RWPE2 (cell line): ENCODE measurements at regions not wholly inside any gene's neighbourhood (a gene's known extent, or its start where the extent isn't known, plus 50 kb on each side); places are given as distances from the start of the nearest gene placed in this dataset.

Source experiments
- ATAC-seq: fragments of 200-7000 bp; cut with Tn5 transposase; 3 replicates; pipeline ENCODE4 v1.9.1; 2021; ENCODE audit warnings: low read depth
- DNase-seq: peaks from one replicate; pipeline ENCODE4 v3.0.0-alpha.2; 2020; ENCODE audit warnings: low spot score
- H3K27ac ChIP-seq: fragments of 450-650 bp; 2 replicates; pipeline ENCODE4 v1.5.1; 2017; ENCODE audit warnings: mild to moderate bottlenecking; ENCODE audit not compliant: poor library complexity, severe bottlenecking
- H3K27me3 ChIP-seq: fragments of 250-450 bp; sonication (Bioruptor Pico); 2 replicates; pipeline ENCODE4 v1.5.1; 2021; ENCODE audit warnings: mild to moderate bottlenecking, moderate library complexity; ENCODE audit not compliant: insufficient read depth, poor library complexity, severe bottlenecking
- H3K36me3 ChIP-seq: fragments of 250-450 bp; sonication (Bioruptor Pico); 2 replicates; pipeline ENCODE4 v1.5.1; 2020; ENCODE audit warnings: low read depth, mild to moderate bottlenecking, moderate library complexity
- H3K4me1 ChIP-seq: fragments of 250-450 bp; sonication (Bioruptor Pico); 2 replicates; pipeline ENCODE4 v1.5.1; 2021; ENCODE audit warnings: mild to moderate bottlenecking, moderate library complexity; ENCODE audit not compliant: insufficient read depth, poor library complexity, severe bottlenecking
- H3K4me3 ChIP-seq: fragments of 250-450 bp; sonication (Bioruptor Pico); 2 replicates; pipeline ENCODE4 v1.5.1; 2021; ENCODE audit warnings: mild to moderate bottlenecking, moderate library complexity; ENCODE audit not compliant: severe bottlenecking
- H3K9me3 ChIP-seq: fragments of 250-450 bp; sonication (Bioruptor Pico); 2 replicates; pipeline ENCODE4 v1.5.1; 2021; ENCODE audit warnings: mild to moderate bottlenecking, moderate library complexity; ENCODE audit not compliant: severe bottlenecking
- CTCF ChIP-seq: fragments of 450-650 bp; IDR thresholded peaks from one replicate; pipeline ENCODE4 v1.5.1; 2017; ENCODE audit warnings: mild to moderate bottlenecking, moderate library complexity; ENCODE audit not compliant: poor library complexity, severe bottlenecking

GRCh38 chr1:219269171-219269570 lies 95.5 kb downstream of the LYPLAL1 start:
- no peak for ATAC-seq
- no peak for DNase-seq
- Histone ChIP-seq H3K9me3 (no peaks in the 10 kb centered on the region), H3K4me1 (no peaks in the 10 kb centered on the region), H3K4me3 (no peak overlapping the region), H3K27me3 (no peaks in the 10 kb centered on the region), H3K27ac (no peak overlapping the region), H3K36me3 (no peaks in the 10 kb centered on the region)
- TF ChIP-seq CTCF = no peak

GRCh38 chr1:219266524-219266923 lies 92.8 kb downstream of the LYPLAL1 start:
- TF ChIP-seq CTCF = no peak
- Histone ChIP-seq H3K4me3 (no peak overlapping the region), H3K4me1 (no peaks in the 10 kb centered on the region), H3K36me3 (no peaks in the 10 kb centered on the region), H3K27me3 (no peaks in the 10 kb centered on the region), H3K27ac (no peak overlapping the region), H3K9me3 (no peaks in the 10 kb centered on the region)
- ATAC-seq = no peak
- DNase-seq = no peak

- TF ChIP-seq CTCF = no peak
- Histone ChIP-seq H3K9me3 (no peaks in the 10 kb centered on the region), H3K4me3 (no peak overlapping the region), H3K27ac (no peak overlapping the region), H3K4me1 (no peaks in the 10 kb centered on the region), H3K36me3 (no peaks in the 10 kb centered on the region), H3K27me3 (no peaks in the 10 kb centered on the region)
- ATAC-seq (no peak), DNase-seq (no peak)
These were observed 91.4 kb downstream of the LYPLAL1 start for GRCh38 chr1:219265026-219265515.

GRCh38 chr1:219264561-219264960 lies 90.9 kb downstream of the LYPLAL1 start:
- H3K27me3 ChIP-seq = no peaks in the 10 kb centered on the region
- no peak for TF ChIP-seq CTCF
- H3K36me3 ChIP-seq = no peaks in the 10 kb centered on the region
- no peak overlapping the region for H3K4me3 ChIP-seq
- H3K9me3 ChIP-seq = no peaks in the 10 kb centered on the region
- ATAC-seq (no peak), DNase-seq (no peak)
- H3K27ac ChIP-seq = no peak overlapping the region
- H3K4me1 ChIP-seq = no peaks in the 10 kb centered on the region
